Neural crest cell (in vitro differentiated cells): ENCODE measurements at regions not wholly inside any gene's neighbourhood (a gene's known extent, or its start where the extent isn't known, plus 50 kb on each side); places are given as distances from the start of the nearest gene placed in this dataset.

ENCODE experiments used
- DNase-seq: peaks from one replicate; pipeline ENCODE4 v3.0.0; 2021; ENCODE audit warnings: low read depth, mixed read lengths, low spot score
- H3K27ac Mint-ChIP-seq: one replicate; pipeline ENCODE4 v1.8.0; 2021; ENCODE audit warnings: mild to moderate bottlenecking, mixed read lengths; ENCODE audit not compliant: unreplicated experiment
- H3K27me3 Mint-ChIP-seq: 2 replicates; pipeline ENCODE4 v1.8.0; 2021; ENCODE audit warnings: low read depth, mild to moderate bottlenecking, mixed read lengths
- H3K36me3 Mint-ChIP-seq: 2 replicates; pipeline ENCODE4 v1.8.0; 2021; ENCODE audit warnings: low read depth, mild to moderate bottlenecking, mixed read lengths
- H3K4me1 Mint-ChIP-seq: 2 replicates; pipeline ENCODE4 v1.8.0; 2021; ENCODE audit warnings: mixed read lengths
- H3K4me3 Mint-ChIP-seq: one replicate; pipeline ENCODE4 v1.8.0; 2021; ENCODE audit warnings: mild to moderate bottlenecking, mixed read lengths
- H3K9me3 Mint-ChIP-seq: 2 replicates; pipeline ENCODE4 v1.8.0; 2021; ENCODE audit warnings: mixed read lengths
- CTCF ChIP-seq: fragments of 200-600 bp; sonication (generic); conservative IDR thresholded peaks from 2 replicates; pipeline ENCODE4 v1.5.0; 2021; ENCODE audit warnings: antibody characterized with exemption, mild to moderate bottlenecking

DNA sequence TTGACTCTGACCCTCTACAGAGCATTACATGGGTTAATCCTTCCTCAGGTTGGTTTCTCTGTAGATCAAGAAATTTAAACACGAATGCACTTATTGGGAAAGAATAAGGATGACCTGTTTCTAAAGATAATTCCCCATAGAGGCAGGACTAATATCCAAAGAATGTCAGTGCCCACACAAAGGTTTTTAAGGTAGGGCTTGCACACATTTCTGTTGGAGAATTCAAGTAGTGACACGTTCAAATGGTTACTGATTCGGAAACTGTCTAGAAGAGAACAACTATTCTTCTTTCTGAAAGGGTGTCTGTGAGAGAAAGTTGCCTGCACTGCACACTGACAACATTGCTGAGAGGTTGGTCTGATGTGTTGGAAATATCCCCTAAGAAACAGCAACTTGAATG, 167.3 kb downstream of the ZNF326 start:
- Mint-ChIP-seq H3K27me3 (peaks cover 4% of the 10 kb centered on the region), H3K27ac (no peak overlapping the region), H3K36me3 (peaks cover 4% of the 10 kb centered on the region), H3K9me3 (peaks cover 4% of the 10 kb centered on the region), H3K4me3 (no peak overlapping the region), H3K4me1 (no peaks in the 10 kb centered on the region)
- DNase-seq = no peak
- no peak for TF ChIP-seq CTCF

DNA sequence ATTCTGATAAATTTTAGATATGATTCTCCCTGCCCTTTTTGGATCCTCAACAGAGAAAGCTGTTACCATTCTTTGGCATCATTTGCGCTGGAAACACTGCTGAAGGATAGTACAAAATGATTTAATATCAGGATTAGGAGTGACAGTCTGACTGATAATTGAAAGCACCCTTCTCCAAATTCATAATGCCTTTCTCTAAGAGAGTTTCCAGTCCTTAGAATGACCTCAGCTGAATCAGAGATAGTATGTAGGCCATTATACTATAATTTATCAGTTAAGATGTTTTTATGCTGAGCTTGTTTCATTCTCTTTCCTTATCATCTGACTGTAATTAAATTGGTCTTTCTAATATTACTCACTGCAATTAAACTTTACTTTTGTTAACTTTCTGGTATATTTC, 166.7 kb downstream of the ZNF326 start:
- peaks cover 4% of the 10 kb centered on the region for H3K27me3 Mint-ChIP-seq
- peaks cover 2% of the 10 kb centered on the region for H3K9me3 Mint-ChIP-seq
- H3K4me3 Mint-ChIP-seq = no peak overlapping the region
- no peak for TF ChIP-seq CTCF
- H3K36me3 Mint-ChIP-seq = peaks cover 2% of the 10 kb centered on the region
- no peak for DNase-seq
- H3K4me1 Mint-ChIP-seq = no peaks in the 10 kb centered on the region
- no peak overlapping the region for H3K27ac Mint-ChIP-seq

GRCh38 chr1:90155721-90156487, 161.0 kb downstream of the ZNF326 start:
- H3K27ac Mint-ChIP-seq = no peak overlapping the region
- H3K4me3 Mint-ChIP-seq = no peak overlapping the region
- H3K4me1 Mint-ChIP-seq = no peaks in the 10 kb centered on the region
- no peak for TF ChIP-seq CTCF
- peaks cover 7% of the 10 kb centered on the region for H3K9me3 Mint-ChIP-seq
- H3K27me3 Mint-ChIP-seq = peaks cover 6% of the 10 kb centered on the region
- no peak for DNase-seq
- peaks cover 5% of the 10 kb centered on the region for H3K36me3 Mint-ChIP-seq

- H3K27me3 Mint-ChIP-seq = peaks cover 2% of the 10 kb centered on the region
- TF ChIP-seq CTCF = no peak
- H3K4me3 Mint-ChIP-seq = no peak overlapping the region
- no peak for DNase-seq
- H3K4me1 Mint-ChIP-seq = no peaks in the 10 kb centered on the region
- H3K9me3 Mint-ChIP-seq = peaks cover 10% of the 10 kb centered on the region
- H3K27ac Mint-ChIP-seq = no peak overlapping the region
- peaks cover 5% of the 10 kb centered on the region for H3K36me3 Mint-ChIP-seq
Observed at GRCh38 chr1:90154711-90155110, 159.8 kb downstream of the ZNF326 start.

GRCh38 chr1:90149101-90149500, 154.2 kb downstream of the ZNF326 start:
- Mint-ChIP-seq H3K27ac (no peak overlapping the region), H3K27me3 (peaks cover 2% of the 10 kb centered on the region), H3K36me3 (peaks cover 5% of the 10 kb centered on the region), H3K4me1 (peaks cover 8% of the 10 kb centered on the region), H3K9me3 (peaks cover 10% of the 10 kb centered on the region), H3K4me3 (no peak overlapping the region)
- TF ChIP-seq CTCF = no peak
- DNase-seq = no peak
